Spleen (tissue), 11 donors: ENCODE measurements at regions not wholly inside any gene's neighbourhood (a gene's known extent, or its start where the extent isn't known, plus 50 kb on each side); places are given as distances from the start of the nearest gene placed in this dataset.

ENCODE experiments used
- DNase-seq: peaks from one replicate; pipeline ENCODE4 v3.0.0-alpha.2; 2020
- H3K27ac ChIP-seq, 8 donors: fragments of 200-600 bp; sonication (generic) in 7 of 8; 1 replicate in 4 of 8; 2 replicates in 4 of 8; pipeline versions ENCODE4 v1.5.0 to v1.8.0; 2016 to 2021; ENCODE audit warnings: inconsistent platforms in 4 of 8, mild to moderate bottlenecking in 4 of 8, moderate library complexity in 1 of 8
- H3K27me3 ChIP-seq, 7 donors: fragments of 200-600 bp; sonication (generic) in 6 of 7; replicated peaks in 1 of 7; 1 replicate in 4 of 7; 2 replicates in 3 of 7; pipeline versions ENCODE4 v1.5.0 to v1.8.0; 2016 to 2021; ENCODE audit warnings: inconsistent platforms in 3 of 7, mild to moderate bottlenecking in 1 of 7
- H3K36me3 ChIP-seq, 6 donors: fragments of 200-600 bp; sonication (generic) in 5 of 6; 1 replicate in 4 of 6; 2 replicates in 2 of 6; pipeline versions ENCODE4 v1.5.0 to v1.8.0; 2016 to 2021; ENCODE audit warnings: inconsistent platforms in 2 of 6
- H3K4me1 ChIP-seq, 6 donors: fragments of 200-600 bp; sonication (generic) in 5 of 6; 1 replicate in 3 of 6; 2 replicates in 3 of 6; pipeline versions ENCODE4 v1.5.0 to v1.8.0; 2016 to 2021; ENCODE audit warnings: inconsistent platforms in 3 of 6
- H3K4me3 ChIP-seq, 8 donors: fragments of 200-600 bp; sonication (generic) in 7 of 8; 1 replicate in 4 of 8; 2 replicates in 4 of 8; pipeline versions ENCODE4 v1.5.0 to v1.8.0; 2016 to 2021; ENCODE audit warnings: inconsistent platforms in 4 of 8, mild to moderate bottlenecking in 4 of 8, moderate library complexity in 2 of 8
- H3K9me3 ChIP-seq, 8 donors: fragments of 200-600 bp; sonication (generic) in 7 of 8; 1 replicate in 4 of 8; 2 replicates in 4 of 8; pipeline versions ENCODE4 v1.5.0 to v1.8.0; 2016 to 2021; ENCODE audit warnings: inconsistent platforms in 4 of 8
- POLR2A ChIP-seq, 3 donors: fragments of 450-650 bp; IDR thresholded peaks; one replicate each; pipeline ENCODE4 v1.5.1; 2017; ENCODE audit warnings: antibody characterized with exemption in 3 of 3, mild to moderate bottlenecking in 1 of 3
- POLR2AphosphoS5 ChIP-seq, 3 donors: sonication (generic); formaldehyde crosslinking; IDR thresholded peaks; one replicate each; pipeline ENCODE4 v1.5.1; 2017; ENCODE audit warnings: antibody characterized with exemption in 3 of 3
- WGBS, 5 donors: extraction: QIAGEN DNeasy Blood & Tissue Kit in 3 of 5; methylation state at CpG; one replicate each; pipeline versions ENCODE4 v1.1.5 to v1.1.7; 2013 to 2018; 5-methylcytosine and 5-hydroxymethylcytosine counted together
- intact Hi-C: fragments of 100-400 bp; cut with DNase I; formaldehyde crosslinking; loops from one replicate; pipeline ENCODE4 v1.15.0; 2023; ENCODE audit warnings: low total_unique reads
- TF ChIP-seq, protein P1 (sequence below), 11 experiments: fragments of 200-600 bp in 7 of 11; fragments of 450-650 bp in 4 of 11; sonication (generic) in 4 of 11; IDR thresholded peaks in 8 of 11; conservative IDR thresholded peaks in 3 of 11; 1 replicate in 7 of 11; 2 replicates in 4 of 11; pipeline versions ENCODE4 v1.4.0 to v1.8.0; 2016 to 2021; ENCODE audit warnings: antibody characterized with exemption in 11 of 11, inconsistent platforms in 4 of 11, mild to moderate bottlenecking in 1 of 11
- donor health status: healthy with polysubstance abuse.
- donor health status: DM: no; HTN: no; CAD: no; lungs with moderate emphysema.
- donor health status: DM: no; HTN: no; CAD: no.
- donor health status: Bipolar disorder and iron deficiency.
- donor health status: healthy.
- donor health status: DM: no; HTN: no; CAD: no.
- donor health status: DM: yes; HTN: yes; CAD: no.

DNA sequence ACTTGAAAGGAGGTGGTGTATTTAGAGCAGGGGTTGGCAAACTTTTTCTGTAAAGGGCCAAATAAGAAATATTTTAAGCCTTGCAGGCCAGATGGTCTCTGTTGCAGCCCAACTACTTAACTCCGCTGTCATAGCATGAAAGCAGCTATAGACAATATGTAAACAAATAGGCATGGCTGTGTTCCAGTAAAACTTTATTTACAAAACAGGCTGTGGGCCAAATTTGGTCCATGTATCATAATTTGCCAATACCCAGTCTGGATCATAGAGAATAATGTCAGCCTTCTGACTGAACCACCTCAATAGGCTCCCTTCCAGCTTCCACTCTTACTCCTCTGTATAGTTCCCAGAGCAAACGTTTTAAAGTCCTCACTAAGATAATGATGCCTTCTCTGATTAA lies 638.8 kb upstream of the CFAP20DC start:
- H3K4me1 ChIP-seq, result peaks cover 0 to 12% (median 0%) of the 10 kb centered on the region in 6 donors

DNA sequence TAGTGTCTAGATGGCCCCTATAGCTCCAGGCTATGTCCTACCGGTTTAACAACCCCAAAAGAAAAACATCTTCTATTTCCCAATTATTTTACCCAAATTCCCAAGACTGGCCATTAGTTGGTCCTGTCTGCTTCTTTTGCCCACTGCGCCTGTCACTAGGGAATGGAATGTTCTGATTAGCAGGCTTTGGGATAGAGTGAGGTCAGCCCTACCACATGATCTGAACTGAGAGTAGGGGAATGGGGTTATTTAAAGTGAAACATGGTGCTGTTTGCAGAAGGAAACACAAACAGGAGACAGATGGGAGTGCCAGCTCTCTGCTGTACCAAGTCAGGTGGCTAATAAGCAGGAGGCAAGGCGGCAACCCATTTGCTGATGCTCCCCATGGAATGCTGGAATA lies 635.6 kb upstream of the CFAP20DC start:
- intact Hi-C loops, result no loop called here
- TF ChIP-seq, protein P1, sequence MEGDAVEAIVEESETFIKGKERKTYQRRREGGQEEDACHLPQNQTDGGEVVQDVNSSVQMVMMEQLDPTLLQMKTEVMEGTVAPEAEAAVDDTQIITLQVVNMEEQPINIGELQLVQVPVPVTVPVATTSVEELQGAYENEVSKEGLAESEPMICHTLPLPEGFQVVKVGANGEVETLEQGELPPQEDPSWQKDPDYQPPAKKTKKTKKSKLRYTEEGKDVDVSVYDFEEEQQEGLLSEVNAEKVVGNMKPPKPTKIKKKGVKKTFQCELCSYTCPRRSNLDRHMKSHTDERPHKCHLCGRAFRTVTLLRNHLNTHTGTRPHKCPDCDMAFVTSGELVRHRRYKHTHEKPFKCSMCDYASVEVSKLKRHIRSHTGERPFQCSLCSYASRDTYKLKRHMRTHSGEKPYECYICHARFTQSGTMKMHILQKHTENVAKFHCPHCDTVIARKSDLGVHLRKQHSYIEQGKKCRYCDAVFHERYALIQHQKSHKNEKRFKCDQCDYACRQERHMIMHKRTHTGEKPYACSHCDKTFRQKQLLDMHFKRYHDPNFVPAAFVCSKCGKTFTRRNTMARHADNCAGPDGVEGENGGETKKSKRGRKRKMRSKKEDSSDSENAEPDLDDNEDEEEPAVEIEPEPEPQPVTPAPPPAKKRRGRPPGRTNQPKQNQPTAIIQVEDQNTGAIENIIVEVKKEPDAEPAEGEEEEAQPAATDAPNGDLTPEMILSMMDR (IDR thresholded peaks at IDR 0.05 in 8 of 11, conservative IDR thresholded peaks at IDR 0.05 in 3 of 11), result no peak
- TF ChIP-seq POLR2AphosphoS5 (IDR thresholded peaks at IDR 0.05), result no peak
- TF ChIP-seq POLR2A (IDR thresholded peaks at IDR 0.05), result no peak
- Histone ChIP-seq H3K4me3 (no peak overlapping the region), H3K27me3 (no peaks in the 10 kb centered on the region), H3K9me3 (no peaks in the 10 kb centered on the region), H3K36me3 (no peaks in the 10 kb centered on the region), H3K4me1 (no peaks in the 10 kb centered on the region), H3K27ac (no peak overlapping the region)
- no peak for DNase-seq
- WGBS, 5 donors, result 90 to 97% (median 94%) methylated on average over 3 of the region's 3 CpGs

More for the DNA sequence above, 638.8 kb upstream of the CFAP20DC start:
- intact Hi-C loops, result no loop called here
- Histone ChIP-seq H3K27ac (no peak overlapping the region), H3K36me3 (no peaks in the 10 kb centered on the region), H3K9me3 (no peaks in the 10 kb centered on the region), H3K27me3 (no peaks in the 10 kb centered on the region), H3K4me3 (no peak overlapping the region)
- WGBS, 5 donors, result 70 to 84% (median 71%) methylated on average over 2 of the region's 2 CpGs
- DNase-seq, result no peak
- TF ChIP-seq POLR2AphosphoS5 (IDR thresholded peaks at IDR 0.05), result no peak
- TF ChIP-seq POLR2A (IDR thresholded peaks at IDR 0.05), result no peak
- TF ChIP-seq, protein P1 (IDR thresholded peaks at IDR 0.05 in 8 of 11, conservative IDR thresholded peaks at IDR 0.05 in 3 of 11), result no peak

DNA sequence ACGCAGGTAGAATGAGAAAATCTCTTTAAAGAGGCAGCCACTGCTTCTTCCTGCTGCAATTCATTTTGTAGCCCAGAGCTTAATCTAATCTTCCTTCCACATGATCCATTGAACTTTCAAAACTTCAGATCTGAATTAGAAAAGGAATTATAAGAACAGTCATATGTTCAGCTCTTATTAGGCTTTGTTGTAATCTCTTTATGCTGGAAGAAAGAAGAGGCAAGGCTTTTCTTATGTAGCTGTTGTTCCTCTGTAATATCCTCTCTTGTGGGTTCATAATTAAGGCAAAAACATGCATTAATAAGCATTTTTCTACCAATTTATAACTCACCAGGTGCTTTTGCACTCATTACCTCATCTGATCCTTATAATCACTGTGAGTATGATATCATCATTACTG lies 634.9 kb upstream of the CFAP20DC start:
- Histone ChIP-seq H3K27me3 (no peaks in the 10 kb centered on the region), H3K4me1 (no peaks in the 10 kb centered on the region), H3K36me3 (no peaks in the 10 kb centered on the region), H3K9me3 (no peaks in the 10 kb centered on the region), H3K4me3 (no peak overlapping the region), H3K27ac (no peak overlapping the region)
- DNase-seq, result no peak
- TF ChIP-seq, protein P1 (IDR thresholded peaks at IDR 0.05 in 8 of 11, conservative IDR thresholded peaks at IDR 0.05 in 3 of 11), result no peak
- no peak for TF ChIP-seq POLR2AphosphoS5 (IDR thresholded peaks at IDR 0.05)
- TF ChIP-seq POLR2A (IDR thresholded peaks at IDR 0.05), result no peak
- 78 to 96% (median 86%) methylated on average over 1 of the region's 1 CpG for WGBS, 5 donors
- intact Hi-C loops, result no loop called here

DNA sequence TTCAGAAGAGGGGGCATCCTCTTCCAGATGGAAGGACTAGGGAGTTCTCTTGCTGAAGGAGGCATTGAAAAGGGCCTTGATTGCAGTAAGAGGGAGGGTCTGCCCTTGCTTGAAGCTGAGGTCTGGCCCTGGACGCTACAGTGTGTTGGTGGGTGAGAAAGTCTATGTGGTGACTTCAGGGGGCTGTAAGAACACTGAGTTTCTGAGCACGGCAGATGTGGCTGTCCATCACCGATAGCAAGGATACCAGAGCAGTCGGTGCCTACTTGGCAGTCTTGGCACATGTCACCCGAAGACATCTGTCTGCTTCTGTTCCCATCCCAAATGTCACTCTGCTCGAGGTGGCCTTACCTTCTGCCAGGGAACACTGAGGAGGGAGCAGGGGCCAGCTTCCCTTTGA lies 631.1 kb upstream of the CFAP20DC start:
- H3K27ac ChIP-seq, result no peak overlapping the region
- 87 to 94% (median 88%) methylated on average over 6 of the region's 6 CpGs for WGBS, 5 donors
- TF ChIP-seq, protein P1 (IDR thresholded peaks at IDR 0.05 in 8 of 11, conservative IDR thresholded peaks at IDR 0.05 in 3 of 11), result no peak
- TF ChIP-seq POLR2AphosphoS5 (IDR thresholded peaks at IDR 0.05), result no peak
- no peak for TF ChIP-seq POLR2A (IDR thresholded peaks at IDR 0.05)
- H3K27me3 ChIP-seq, result no peaks in the 10 kb centered on the region
- no peak overlapping the region for H3K4me3 ChIP-seq
- no peaks in the 10 kb centered on the region for H3K9me3 ChIP-seq
- H3K4me1 ChIP-seq, result no peaks in the 10 kb centered on the region
- no peak for DNase-seq
- no peaks in the 10 kb centered on the region for H3K36me3 ChIP-seq
- intact Hi-C loops, result no loop called here
